ENCODE measurements at regions not wholly inside any gene's neighbourhood (a gene's known extent, or its start where the extent isn't known, plus 50 kb on each side); places are given as distances from the start of the nearest gene placed in this dataset.
A peak's percentile ranks its signal among the peaks of the same experiment; 100 is the strongest.
"Not testable (repeated sequence)": the region's sequence is repeated elsewhere in the genome, so short reads cannot be mapped to it uniquely, and the experiment has no call there.

GRCh38 chr21:23939369-23940065, 1667.8 kb downstream of the MRPL39 start:
- DNase-seq = no peak

- DNase-seq = no peak
These were observed 1670.3 kb downstream of the MRPL39 start for GRCh38 chr21:23936991-23937390.

GRCh38 chr21:23936224-23936623, 1671.1 kb downstream of the MRPL39 start:
- DNase-seq = peak; percentile 9

DNA sequence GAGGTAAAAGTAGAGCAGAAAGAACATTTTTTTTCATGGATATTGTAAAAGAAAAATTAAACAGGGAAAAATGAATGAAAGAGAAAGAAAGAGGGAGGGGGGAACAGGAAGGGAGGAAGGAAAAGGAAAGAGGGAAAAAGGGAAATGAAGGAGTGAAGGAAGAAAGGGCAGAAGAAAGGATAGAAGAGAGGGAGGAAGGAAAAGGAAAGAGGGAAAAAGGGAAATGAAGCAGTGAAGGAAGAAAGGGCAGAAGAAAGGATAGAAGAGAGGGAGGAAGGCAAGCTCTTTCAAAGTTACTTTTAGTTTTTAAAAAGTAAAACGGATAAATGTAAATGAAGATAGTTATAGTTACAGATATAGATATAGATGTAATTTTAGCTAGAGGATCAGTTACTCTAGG, 1676.7 kb downstream of the MRPL39 start:
- DNase-seq = no peak

GRCh38 chr21:23926430-23926829, 1680.9 kb downstream of the MRPL39 start:
- DNase-seq = not testable (repeated sequence)

GRCh38 chr21:23921670-23922418, 1685.4 kb downstream of the MRPL39 start:
- DNase-seq = no peak

GRCh38 chr21:23900727-23901126, 1706.6 kb downstream of the MRPL39 start:
- DNase-seq = no peak

DNA sequence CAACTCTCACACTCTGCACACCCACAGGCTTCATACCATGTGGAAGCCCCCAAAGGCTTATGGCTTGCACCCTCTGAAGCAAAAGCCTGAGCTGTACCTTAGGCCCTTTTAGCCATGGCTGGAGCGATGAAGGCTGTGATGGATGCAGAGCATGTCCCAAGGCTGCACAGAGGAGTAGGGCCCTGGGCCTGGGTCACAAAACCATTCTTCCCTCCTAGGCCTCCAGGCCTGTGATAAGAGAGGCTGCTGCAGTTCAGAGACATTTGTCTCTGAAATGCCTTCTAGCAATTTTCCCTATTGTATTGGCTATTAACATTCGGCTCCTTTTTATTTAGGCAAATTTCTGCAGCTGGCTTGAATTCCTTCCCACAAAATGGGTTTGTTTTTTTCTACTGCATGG, 1707.7 kb downstream of the MRPL39 start:
- DNase-seq = no peak

DNA sequence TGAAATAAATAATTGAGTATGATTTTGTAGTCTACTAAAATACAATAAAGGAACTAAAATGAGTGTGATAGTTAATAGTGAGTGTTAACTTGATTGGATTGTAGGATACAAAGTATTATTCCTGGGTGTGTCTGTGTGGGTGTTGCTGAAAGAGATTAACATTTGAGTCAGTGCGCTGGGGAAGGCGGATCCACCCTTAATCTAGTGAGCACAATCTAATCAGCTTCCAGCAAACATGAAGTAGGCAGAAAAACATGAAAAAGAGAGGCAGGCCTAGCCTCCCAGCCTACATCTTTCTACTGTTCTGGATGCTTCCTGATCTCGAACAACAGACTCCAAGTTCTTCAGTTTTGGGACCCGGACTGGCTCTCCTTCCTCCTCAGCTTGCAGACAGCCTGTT, 1716.6 kb downstream of the MRPL39 start:
- no peak for DNase-seq

DNA sequence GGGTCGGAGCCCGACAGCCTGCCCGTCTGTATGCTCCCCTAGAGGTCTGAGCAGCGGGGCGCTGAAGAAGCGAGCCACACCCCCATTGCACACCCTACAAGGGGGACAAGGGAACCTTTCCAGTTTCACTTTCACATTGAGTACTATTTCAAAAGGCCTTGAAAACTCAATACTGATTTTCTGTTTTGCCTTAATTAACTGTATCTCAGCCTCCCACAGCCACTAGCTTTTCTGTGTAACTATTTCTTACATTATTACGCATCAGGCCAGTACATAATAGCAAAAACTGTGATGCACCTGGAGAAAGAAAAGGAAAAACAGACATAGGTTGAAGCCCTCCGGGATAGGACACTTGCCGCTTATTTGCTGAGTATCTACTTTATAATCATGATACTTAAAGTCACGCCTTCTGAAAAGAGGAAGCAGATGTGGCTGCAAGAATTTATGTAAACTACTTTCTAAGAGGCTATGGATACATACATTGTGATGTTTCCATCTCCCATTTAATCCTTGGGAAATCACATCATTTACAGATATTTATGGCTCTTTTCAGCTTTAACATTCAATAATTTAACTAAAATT, 1719.5 kb downstream of the MRPL39 start:
- DNase-seq = peak; percentile 58

DNA sequence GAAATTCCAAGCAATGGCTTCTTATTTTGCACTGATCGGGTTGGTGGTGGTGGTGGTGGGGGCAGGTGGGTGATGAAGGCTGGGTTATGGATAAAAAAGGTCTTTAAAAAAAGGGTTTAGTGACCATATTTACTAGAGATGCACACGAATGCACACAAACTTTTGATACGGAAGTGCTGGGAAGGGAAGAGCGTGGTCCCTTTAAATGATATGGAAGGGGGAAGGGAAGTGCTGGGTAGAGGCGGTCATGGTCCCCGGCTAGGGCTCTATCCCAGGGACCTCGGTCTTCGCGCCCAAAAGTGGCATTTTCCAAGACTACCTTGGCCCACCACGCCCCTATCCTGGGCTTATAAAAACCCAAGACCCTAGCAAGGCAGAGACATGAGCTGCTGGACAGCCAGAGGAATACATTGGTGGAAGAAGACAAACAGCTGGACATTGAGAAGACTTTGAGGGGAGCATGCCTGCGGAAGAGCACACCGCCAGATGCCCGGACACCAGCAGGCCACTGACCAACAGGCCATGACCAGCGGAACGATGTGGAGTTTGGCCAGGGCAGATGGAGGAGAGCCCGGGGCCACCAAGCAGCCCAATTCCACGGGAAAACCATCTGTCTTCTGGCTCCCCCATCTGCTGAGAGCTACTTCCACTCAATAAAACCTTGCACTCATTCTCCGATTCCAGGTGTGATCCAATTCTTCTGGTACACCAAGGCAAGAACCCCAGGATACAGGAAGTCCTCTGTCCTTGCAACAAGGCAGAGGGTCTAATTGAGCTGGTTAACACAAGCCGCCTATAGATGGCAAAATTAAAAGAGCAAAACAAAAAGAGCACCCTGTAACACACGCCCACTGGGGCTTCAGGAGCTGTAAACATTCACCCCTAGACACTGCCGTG, 1720.2 kb downstream of the MRPL39 start:
- no peak for DNase-seq

GRCh38 chr21:23881783-23882182, 1725.5 kb downstream of the MRPL39 start:
- no peak for DNase-seq

DNA sequence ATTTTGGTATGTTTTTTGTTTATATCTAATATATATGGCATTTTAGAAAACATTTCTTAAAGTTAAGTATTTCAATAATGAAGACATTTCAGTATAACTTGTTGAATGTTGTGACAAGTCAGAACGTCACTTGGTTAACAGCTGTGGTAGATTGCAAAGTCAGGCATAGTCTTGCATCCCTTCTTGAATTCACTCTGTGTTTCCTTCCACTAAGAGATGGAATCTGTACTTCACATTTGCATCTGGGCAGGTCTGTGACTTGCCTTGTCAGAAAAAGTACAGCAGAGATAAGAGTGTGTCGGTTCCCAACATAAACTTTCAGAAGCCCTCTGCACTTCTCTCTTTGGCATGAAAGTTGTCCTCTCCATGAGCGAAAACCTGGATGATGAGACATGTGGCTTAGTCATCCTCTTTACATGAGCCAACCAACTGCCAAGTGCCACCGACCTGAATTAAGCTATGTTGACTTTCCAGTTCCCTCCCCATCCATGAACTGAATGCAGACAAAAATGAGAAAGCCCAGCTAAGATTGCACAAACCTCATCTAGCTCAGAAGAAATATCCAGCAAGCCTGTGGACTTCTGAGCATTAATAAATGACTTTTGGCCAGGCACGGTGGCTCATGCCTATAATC, 1730.2 kb downstream of the MRPL39 start:
- no peak for DNase-seq

- no peak for DNase-seq
These were observed 1733.0 kb downstream of the MRPL39 start for GRCh38 chr21:23874271-23874670.

DNA sequence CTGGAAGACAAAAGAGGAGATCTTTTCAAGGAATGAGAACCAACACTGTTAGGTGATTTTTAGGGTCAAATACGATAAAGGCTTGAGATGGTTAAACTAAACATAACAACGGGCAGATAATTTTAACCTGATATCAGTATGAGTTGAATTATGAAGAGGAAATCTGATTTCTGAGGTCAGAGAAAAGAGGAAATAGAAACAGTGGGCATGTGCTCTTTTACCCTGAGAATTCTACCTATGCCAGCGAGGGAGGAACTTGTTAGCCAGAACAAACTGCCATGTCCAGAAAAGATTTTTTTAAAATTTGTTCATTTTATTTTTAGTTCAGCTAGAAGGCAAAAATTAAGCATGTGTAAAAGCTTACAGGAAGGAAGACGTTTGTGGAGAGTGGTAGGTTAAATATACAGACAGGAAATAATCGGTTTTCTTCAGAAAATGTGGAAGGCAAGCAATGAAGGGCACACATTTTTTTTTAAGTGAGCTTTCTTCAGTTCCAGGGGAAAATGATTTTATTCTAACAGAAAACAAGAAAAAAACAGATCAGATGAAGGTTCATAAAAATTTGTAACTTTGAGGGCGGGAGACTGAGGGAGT, 1745.3 kb downstream of the MRPL39 start:
- DNase-seq = no peak

DNA sequence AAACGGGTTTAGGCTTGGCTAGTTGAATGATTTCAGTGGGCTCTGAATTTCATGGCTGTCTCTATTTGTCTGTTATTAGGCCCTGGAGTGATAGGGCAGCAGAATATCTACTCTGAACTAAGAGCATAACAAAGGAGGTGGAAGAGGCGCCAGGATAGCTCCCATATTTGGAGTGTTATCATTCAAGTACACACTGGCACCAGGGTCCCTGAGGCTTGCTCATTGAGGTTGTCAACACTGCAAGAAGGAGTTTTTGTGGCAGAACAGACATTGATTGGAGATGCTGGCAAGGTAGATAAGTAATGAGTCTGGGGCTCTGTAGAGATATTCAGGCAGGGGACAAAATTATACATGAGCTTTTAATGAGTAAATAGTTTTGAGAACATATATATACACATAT, 1748.4 kb downstream of the MRPL39 start:
- no peak for DNase-seq

DNA sequence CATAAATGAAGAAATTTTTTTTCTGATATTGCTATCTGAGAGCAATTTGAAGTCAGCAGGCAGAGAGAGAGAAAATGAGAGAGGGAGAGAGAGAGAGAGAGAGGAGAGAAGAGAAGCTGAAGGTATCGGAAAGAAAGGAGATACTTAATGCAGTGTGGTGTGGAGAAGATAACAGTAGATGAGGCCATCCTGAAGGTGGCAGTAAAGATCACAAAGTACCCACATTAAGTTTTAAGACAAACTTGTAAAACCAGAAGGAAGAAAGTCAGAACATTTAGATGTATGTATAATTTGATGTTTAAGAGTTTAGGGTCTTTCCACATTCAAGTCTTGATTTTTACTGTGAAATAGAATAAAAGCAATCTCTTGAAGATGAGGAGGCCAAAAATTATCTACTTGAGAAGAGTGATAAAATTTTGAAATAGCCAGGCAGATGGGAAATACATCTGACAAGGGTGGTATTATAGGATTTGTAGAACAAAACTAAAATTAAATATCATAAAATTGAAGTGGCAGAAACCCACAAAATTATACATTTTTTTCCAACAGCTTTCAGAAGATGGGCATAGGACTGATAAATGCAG, 1753.4 kb downstream of the MRPL39 start:
- peak; percentile 31 for DNase-seq

GRCh38 chr21:23837564-23837963, 1769.7 kb downstream of the MRPL39 start:
- no peak for DNase-seq

- DNase-seq = no peak
These were observed 1784.5 kb downstream of the MRPL39 start for GRCh38 chr21:23822760-23823159.

- no peak for DNase-seq
These were observed 1789.9 kb downstream of the MRPL39 start for GRCh38 chr21:23817337-23817736.

GRCh38 chr21:23812485-23812884, 1794.8 kb downstream of the MRPL39 start:
- DNase-seq = no peak

GRCh38 chr21:23811805-23812204, 1795.5 kb downstream of the MRPL39 start:
- peak; percentile 5 for DNase-seq
